ENCODE measurements at regions not wholly inside any gene's neighbourhood (a gene's known extent, or its start where the extent isn't known, plus 50 kb on each side); places are given as distances from the start of the nearest gene placed in this dataset.

- DNase-seq: no peak
Measured at GRCh38 chr16:6105115-6105514, 1007.5 kb upstream of the EEF2KMT start.

- peak; percentile 49 for DNase-seq
Measured at GRCh38 chr16:6104428-6104827, 1006.8 kb upstream of the EEF2KMT start.

GRCh38 chr16:6103561-6103960, 1006.0 kb upstream of the EEF2KMT start:
- no peak for DNase-seq

- no peak for DNase-seq
Measured at GRCh38 chr16:6099102-6099501, 1001.5 kb upstream of the EEF2KMT start.

GRCh38 chr16:6096931-6097670, 999.5 kb upstream of the EEF2KMT start:
- no peak for DNase-seq

GRCh38 chr16:6095414-6095813, 997.8 kb upstream of the EEF2KMT start:
- no peak for DNase-seq

- no peak for DNase-seq
Measured at GRCh38 chr16:6091021-6091420, 993.4 kb upstream of the EEF2KMT start.

- no peak for DNase-seq
Measured at GRCh38 chr16:6081320-6081976, 983.9 kb upstream of the EEF2KMT start.

- DNase-seq: no peak
Measured at GRCh38 chr16:6076631-6077030, 979.0 kb upstream of the EEF2KMT start.

GRCh38 chr16:6068063-6068462, 970.5 kb upstream of the EEF2KMT start:
- DNase-seq: no peak

GRCh38 chr16:6066652-6067051, 969.1 kb upstream of the EEF2KMT start:
- DNase-seq: no peak

- no peak for DNase-seq
Measured at GRCh38 chr16:6063526-6063925, 965.9 kb upstream of the EEF2KMT start.

- DNase-seq: no peak
Measured at GRCh38 chr16:6059671-6060070, 962.1 kb upstream of the EEF2KMT start.

- no peak for DNase-seq
Measured at GRCh38 chr16:6057821-6058220, 960.2 kb upstream of the EEF2KMT start.

GRCh38 chr16:6048017-6048416, 950.4 kb upstream of the EEF2KMT start:
- DNase-seq: no peak

GRCh38 chr16:6047325-6047724, 949.7 kb upstream of the EEF2KMT start:
- no peak for DNase-seq

GRCh38 chr16:6038941-6039645, 941.5 kb upstream of the EEF2KMT start:
- no peak for DNase-seq

GRCh38 chr16:6035161-6035560, 937.6 kb upstream of the EEF2KMT start:
- no peak for DNase-seq

- DNase-seq: no peak
Measured at GRCh38 chr16:6034511-6034910, 936.9 kb upstream of the EEF2KMT start.

- DNase-seq: no peak
Measured at GRCh38 chr16:6032438-6032837, 934.8 kb upstream of the EEF2KMT start.

- no peak for DNase-seq
Measured at GRCh38 chr16:6031567-6031966, 934.0 kb upstream of the EEF2KMT start.

- no peak for DNase-seq
Measured at GRCh38 chr16:6031102-6031501, 933.5 kb upstream of the EEF2KMT start.

GRCh38 chr16:6027733-6028132, 930.1 kb upstream of the EEF2KMT start:
- DNase-seq: no peak

- DNase-seq: no peak
Measured at GRCh38 chr16:6023449-6023848, 925.9 kb upstream of the EEF2KMT start.

Data from NCI-H526 treated with DMSO at 0.1 percent for 48 hours (cell line).